Gastrocnemius medialis (tissue), 4 donors: ENCODE measurements at regions not wholly inside any gene's neighbourhood (a gene's known extent, or its start where the extent isn't known, plus 50 kb on each side); places are given as distances from the start of the nearest gene placed in this dataset.

Experiments used
- CTCF ChIP-seq, 5 experiments: fragments of 450-650 bp in 3 of 5; fragments of 200-600 bp in 2 of 5; sonication (generic) in 2 of 5; IDR thresholded peaks in 4 of 5; conservative IDR thresholded peaks in 1 of 5; 1 replicate in 4 of 5; 2 replicates in 1 of 5; pipeline ENCODE4 v1.5.1; 2016 to 2019; ENCODE audit warnings: antibody characterized with exemption in 5 of 5, mild to moderate bottlenecking in 3 of 5, moderate library complexity in 3 of 5
- POLR2A ChIP-seq, 2 donors: fragments of 450-650 bp; IDR thresholded peaks; one replicate each; pipeline ENCODE4 v1.6.1; 2017; ENCODE audit warnings: antibody characterized with exemption in 2 of 2, mild to moderate bottlenecking in 2 of 2, moderate library complexity in 2 of 2

GRCh38 chr16:73768786-73769203, 527.8 kb upstream of the PSMD7 start:
- TF ChIP-seq CTCF (IDR thresholded peaks at IDR 0.05 in 4 of 5, conservative IDR thresholded peaks at IDR 0.05 in 1 of 5): no peak
- TF ChIP-seq POLR2A (IDR thresholded peaks at IDR 0.05): no peak
